ENCODE measurements at regions not wholly inside any gene's neighbourhood (a gene's known extent, or its start where the extent isn't known, plus 50 kb on each side); places are given as distances from the start of the nearest gene placed in this dataset.
"Not testable (repeated sequence)": the region's sequence is repeated elsewhere in the genome, so short reads cannot be mapped to it uniquely, and the experiment has no call there.

DNA sequence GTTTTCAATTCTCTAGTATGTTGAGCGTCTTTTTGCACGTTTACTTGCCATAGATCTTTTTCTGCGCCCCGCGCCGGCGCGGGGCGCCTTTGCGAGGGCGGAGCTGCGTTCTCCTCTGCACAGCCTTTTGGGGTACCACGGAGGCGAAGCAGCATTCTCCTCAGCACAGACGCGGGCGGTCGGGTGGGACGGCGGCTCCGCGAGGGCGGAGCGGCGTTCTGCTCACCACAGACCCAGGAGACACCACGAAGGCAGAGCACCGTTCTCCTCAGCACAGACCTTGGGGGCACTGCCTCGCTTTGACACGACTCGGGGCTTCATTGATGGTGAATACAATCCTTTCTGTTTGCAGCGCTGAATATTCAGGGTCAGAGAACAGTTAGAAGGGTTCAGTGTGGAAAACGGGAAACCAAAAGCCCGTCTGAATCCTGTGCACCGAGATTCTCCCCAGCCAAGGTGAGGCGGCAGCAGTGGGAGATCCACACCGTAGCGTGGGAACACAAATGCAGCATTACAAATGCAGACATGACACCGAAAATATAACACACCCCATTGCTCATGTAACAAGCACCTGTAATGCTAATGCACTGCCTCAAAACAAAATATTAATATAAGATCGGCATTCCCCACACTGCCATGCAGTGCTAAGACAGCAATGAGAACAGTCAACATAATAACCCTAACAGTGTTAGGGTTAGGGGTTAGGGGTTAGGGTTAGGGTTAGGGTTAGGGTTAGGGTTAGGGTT, 190.7 kb upstream of the VIPR2 start:
- H3K27me3 ChIP-seq (ENCODE audit: low read depth); H3K4me1 ChIP-seq; H3K36me3 ChIP-seq; H3K4me3 ChIP-seq; DNase-seq; intact Hi-C loops (cut with micrococcal nuclease); H3K9me3 ChIP-seq (replicated peaks); H3K27ac ChIP-seq (replicated peaks): not testable (repeated sequence)

DNA sequence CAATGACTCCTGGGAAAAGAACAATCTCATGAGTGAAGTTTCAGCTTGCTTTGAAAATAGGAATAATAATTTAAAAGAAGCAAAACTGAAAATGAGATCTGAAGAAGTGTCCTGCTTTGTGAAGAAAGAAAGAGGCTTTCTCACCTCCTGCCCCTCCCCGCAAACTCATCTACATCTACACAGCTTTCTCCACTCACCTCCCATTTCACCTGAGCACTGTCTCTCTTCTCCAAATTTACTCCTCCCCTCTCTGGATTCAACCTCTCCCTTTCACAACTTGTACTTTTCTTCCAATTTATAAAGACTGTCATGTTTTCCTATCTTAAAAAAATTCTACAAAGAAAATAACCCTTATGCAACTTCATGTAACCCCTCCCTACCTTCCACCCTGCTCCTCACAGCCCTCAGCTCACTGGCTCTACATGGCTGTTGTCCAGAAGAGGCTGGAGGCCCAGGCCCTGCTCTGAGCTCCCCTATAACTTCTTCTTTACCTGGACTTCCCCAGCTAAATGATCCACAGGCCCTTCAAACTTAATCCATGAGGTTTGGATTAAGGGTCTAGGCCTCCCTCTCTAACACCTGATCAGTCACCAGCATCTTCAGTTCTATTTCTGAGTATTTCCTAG, 188.3 kb upstream of the VIPR2 start:
- H3K9me3 ChIP-seq (replicated peaks), result peaks cover 17% of the 10 kb centered on the region
- DNase-seq; H3K4me1 ChIP-seq; H3K4me3 ChIP-seq; intact Hi-C loops (cut with micrococcal nuclease); H3K27me3 ChIP-seq (ENCODE audit: low read depth); H3K27ac ChIP-seq (replicated peaks); H3K36me3 ChIP-seq: not testable (repeated sequence)

DNA sequence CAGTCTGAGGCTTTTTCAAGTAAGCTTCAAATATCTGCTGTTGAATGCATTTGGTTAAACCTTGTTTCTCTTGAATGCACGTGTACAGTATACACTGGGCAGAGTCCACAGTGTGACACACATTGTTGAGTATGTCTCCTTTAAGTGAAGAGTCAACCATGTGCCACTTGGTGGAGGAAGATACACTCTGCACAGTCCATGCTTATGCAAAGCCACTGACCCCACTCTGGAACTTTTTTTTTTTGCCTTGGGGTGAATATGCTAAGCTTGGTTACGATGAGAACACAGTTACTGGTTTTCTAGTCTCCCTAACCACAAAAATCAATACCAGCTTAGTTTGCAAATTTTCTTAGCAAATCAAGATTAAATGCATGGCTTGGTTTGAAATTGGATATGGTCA, 186.8 kb upstream of the VIPR2 start:
- H3K4me1 ChIP-seq, result no peaks in the 10 kb centered on the region
- no peaks in the 10 kb centered on the region for H3K36me3 ChIP-seq
- H3K27me3 ChIP-seq (ENCODE audit: low read depth), result no peaks in the 10 kb centered on the region
- TF ChIP-seq, protein P1, sequence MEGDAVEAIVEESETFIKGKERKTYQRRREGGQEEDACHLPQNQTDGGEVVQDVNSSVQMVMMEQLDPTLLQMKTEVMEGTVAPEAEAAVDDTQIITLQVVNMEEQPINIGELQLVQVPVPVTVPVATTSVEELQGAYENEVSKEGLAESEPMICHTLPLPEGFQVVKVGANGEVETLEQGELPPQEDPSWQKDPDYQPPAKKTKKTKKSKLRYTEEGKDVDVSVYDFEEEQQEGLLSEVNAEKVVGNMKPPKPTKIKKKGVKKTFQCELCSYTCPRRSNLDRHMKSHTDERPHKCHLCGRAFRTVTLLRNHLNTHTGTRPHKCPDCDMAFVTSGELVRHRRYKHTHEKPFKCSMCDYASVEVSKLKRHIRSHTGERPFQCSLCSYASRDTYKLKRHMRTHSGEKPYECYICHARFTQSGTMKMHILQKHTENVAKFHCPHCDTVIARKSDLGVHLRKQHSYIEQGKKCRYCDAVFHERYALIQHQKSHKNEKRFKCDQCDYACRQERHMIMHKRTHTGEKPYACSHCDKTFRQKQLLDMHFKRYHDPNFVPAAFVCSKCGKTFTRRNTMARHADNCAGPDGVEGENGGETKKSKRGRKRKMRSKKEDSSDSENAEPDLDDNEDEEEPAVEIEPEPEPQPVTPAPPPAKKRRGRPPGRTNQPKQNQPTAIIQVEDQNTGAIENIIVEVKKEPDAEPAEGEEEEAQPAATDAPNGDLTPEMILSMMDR (IDR thresholded peaks at IDR 0.05; ENCODE audit: borderline replicate concordance), result no peak
- intact Hi-C loops (cut with micrococcal nuclease), result no loop called here
- DNase-seq, result no peak
- H3K4me3 ChIP-seq, result no peak overlapping the region
- peaks cover 32% of the 10 kb centered on the region for H3K9me3 ChIP-seq (replicated peaks)
- no peak overlapping the region for H3K27ac ChIP-seq (replicated peaks)

DNA sequence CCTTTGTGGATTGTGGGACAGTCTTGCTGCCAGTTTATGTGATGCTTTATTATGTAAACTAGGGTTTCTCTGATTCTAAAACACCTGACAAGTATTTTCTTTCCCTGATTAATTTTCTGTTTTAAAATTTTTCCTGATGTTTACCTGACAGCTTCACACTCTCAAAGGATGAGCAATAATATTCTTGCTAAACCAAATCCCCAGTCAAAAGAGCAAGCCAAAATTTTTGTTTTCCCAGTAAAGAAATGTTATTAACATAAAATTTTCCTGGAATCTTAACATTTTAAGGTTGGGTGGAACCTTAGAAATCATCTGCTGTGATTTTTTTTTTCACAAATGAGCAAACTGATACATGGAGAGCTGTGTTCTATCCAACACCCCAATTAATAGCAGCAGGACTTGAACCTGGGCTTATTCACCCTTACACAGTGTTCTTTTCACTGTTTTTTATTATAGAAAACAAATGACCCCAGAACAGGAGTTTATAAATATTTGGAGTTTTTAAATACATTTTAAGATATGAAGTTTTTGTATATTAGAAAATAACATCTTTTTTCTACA, 185.2 kb upstream of the VIPR2 start:
- H3K27ac ChIP-seq (replicated peaks), result no peak overlapping the region
- intact Hi-C loops (cut with micrococcal nuclease), result no loop called here
- H3K36me3 ChIP-seq, result no peaks in the 10 kb centered on the region
- TF ChIP-seq, protein P1 (IDR thresholded peaks at IDR 0.05; ENCODE audit: borderline replicate concordance), result no peak
- peaks cover 36% of the 10 kb centered on the region for H3K9me3 ChIP-seq (replicated peaks)
- H3K27me3 ChIP-seq (ENCODE audit: low read depth), result no peaks in the 10 kb centered on the region
- no peak overlapping the region for H3K4me3 ChIP-seq
- no peaks in the 10 kb centered on the region for H3K4me1 ChIP-seq
- DNase-seq, result no peak

DNA sequence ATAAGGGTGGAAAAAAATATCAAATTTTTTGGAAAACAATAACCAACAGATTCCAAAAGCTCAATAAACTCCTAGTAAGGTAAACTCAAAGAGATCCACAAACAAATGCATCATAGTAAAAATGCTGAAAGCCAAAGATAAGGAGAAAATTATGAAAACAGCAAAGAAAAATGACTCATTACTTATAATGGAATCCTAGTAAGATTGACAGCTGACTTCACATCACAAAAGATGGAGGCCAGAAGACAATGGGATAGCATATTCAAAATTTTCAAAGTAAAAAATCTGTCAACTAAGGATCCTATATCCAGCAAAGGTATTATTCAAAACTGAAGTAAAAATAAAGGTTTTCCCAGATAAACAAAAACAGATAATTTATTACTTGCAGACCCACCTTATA, 183.4 kb upstream of the VIPR2 start:
- Histone ChIP-seq H3K27ac (replicated peaks) (no peak overlapping the region), H3K36me3 (no peaks in the 10 kb centered on the region), H3K4me3 (no peak overlapping the region), H3K27me3 (ENCODE audit: low read depth) (no peaks in the 10 kb centered on the region), H3K9me3 (replicated peaks) (peaks cover 36% of the 10 kb centered on the region), H3K4me1 (no peaks in the 10 kb centered on the region)
- TF ChIP-seq, protein P1 (IDR thresholded peaks at IDR 0.05; ENCODE audit: borderline replicate concordance), result no peak
- intact Hi-C loops (cut with micrococcal nuclease), result no loop called here
- no peak for DNase-seq

DNA sequence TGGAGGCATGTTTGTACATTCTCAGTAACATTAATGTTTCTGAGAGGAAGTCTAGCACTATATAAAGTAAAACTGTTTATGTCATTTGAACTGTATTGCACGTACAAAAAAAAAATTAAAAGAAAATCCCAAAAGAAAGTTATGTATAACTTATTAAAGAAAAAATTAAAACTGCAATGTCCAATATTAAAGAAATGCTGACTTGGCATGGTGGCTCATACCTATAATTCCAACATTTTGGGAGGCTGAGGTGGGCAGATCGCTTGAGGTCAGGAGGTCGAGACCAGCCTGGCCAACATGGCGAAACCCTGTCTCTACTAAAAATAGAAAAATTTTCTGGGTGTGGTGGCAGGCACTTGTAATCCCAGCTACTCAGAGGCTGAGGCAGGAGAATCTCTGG, 178.7 kb upstream of the VIPR2 start:
- H3K27ac ChIP-seq (replicated peaks), result no peak overlapping the region
- DNase-seq, result no peak
- H3K4me3 ChIP-seq, result no peak overlapping the region
- TF ChIP-seq, protein P1 (IDR thresholded peaks at IDR 0.05; ENCODE audit: borderline replicate concordance), result no peak
- H3K36me3 ChIP-seq, result no peaks in the 10 kb centered on the region
- H3K9me3 ChIP-seq (replicated peaks), result peaks cover 31% of the 10 kb centered on the region
- intact Hi-C loops (cut with micrococcal nuclease), result no loop called here
- peaks cover 11% of the 10 kb centered on the region for H3K27me3 ChIP-seq (ENCODE audit: low read depth)
- H3K4me1 ChIP-seq, result no peaks in the 10 kb centered on the region
